ENCODE measurements at regions not wholly inside any gene's neighbourhood (a gene's known extent, or its start where the extent isn't known, plus 50 kb on each side); places are given as distances from the start of the nearest gene placed in this dataset.

DNA sequence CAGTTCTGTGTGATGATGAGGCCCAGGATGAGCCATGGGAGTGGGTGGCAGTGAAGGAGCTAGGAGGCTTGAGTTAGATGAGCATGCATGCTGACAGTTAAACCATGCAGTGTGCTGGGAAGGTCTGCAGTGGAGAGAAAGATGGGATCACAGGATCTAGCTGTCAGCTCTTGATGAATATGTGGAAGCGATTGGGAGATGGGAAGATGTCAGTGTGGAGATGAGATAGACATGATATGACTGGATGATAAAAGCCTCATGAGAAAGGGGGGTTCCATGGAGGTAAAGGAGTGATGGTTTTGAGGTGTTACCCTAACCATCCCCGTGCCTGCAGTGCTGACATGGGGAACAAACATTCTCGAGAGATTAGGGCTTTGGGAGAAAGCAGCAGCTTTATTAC, 165.0 kb upstream of the CTBP2 start:
- TF ChIP-seq CTCF (IDR thresholded peaks at IDR 0.05; ENCODE audit: unreplicated experiment): no peak
- Mint-ChIP-seq H3K27me3 (peaks cover 3% of the 10 kb centered on the region), H3K4me3 (ENCODE audit: low read depth) (no peak overlapping the region), H3K36me3 (ENCODE audit: insufficient read depth) (no peaks in the 10 kb centered on the region), H3K4me1 (ENCODE audit: low read depth) (peaks cover 6% of the 10 kb centered on the region), H3K9me3 (ENCODE audit: low read depth) (peaks cover 19% of the 10 kb centered on the region), H3K27ac (no peak overlapping the region)
- no peak for DNase-seq (ENCODE audit: low spot score, unreplicated experiment)

DNA sequence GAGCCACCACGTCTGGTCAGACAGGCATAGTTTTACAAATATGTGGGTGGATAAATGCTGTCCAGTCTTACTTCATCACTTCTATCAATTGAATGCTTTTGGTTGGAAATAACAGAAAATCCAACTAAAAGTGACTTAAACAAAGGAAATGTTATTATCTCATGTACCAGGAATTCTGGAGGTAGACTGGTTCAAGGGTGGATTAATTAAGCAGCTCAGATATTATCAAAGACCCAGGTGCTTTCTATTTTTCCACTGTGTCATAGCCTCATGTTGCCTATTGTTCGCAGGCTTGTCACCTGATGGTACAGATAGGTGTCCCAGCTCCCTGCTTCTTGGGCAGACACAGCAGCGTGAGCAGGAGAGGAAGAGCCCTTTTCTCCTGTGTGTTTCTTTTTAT, 156.1 kb upstream of the CTBP2 start:
- no peak for DNase-seq (ENCODE audit: low spot score, unreplicated experiment)
- Mint-ChIP-seq H3K4me3 (ENCODE audit: low read depth) (no peak overlapping the region), H3K27me3 (no peaks in the 10 kb centered on the region), H3K36me3 (ENCODE audit: insufficient read depth) (no peaks in the 10 kb centered on the region), H3K27ac (no peak overlapping the region), H3K4me1 (ENCODE audit: low read depth) (peaks cover 3% of the 10 kb centered on the region), H3K9me3 (ENCODE audit: low read depth) (peaks cover 8% of the 10 kb centered on the region)
- no peak for TF ChIP-seq CTCF (IDR thresholded peaks at IDR 0.05; ENCODE audit: unreplicated experiment)

- H3K27me3 Mint-ChIP-seq: peaks cover 5% of the 10 kb centered on the region
- H3K36me3 Mint-ChIP-seq (ENCODE audit: insufficient read depth): no peaks in the 10 kb centered on the region
- H3K9me3 Mint-ChIP-seq (ENCODE audit: low read depth): peaks cover 3% of the 10 kb centered on the region
- H3K4me1 Mint-ChIP-seq (ENCODE audit: low read depth): peaks cover 19% of the 10 kb centered on the region
- DNase-seq (ENCODE audit: low spot score, unreplicated experiment): no peak
- no peak overlapping the region for H3K27ac Mint-ChIP-seq
- H3K4me3 Mint-ChIP-seq (ENCODE audit: low read depth): no peak overlapping the region
- no peak for TF ChIP-seq CTCF (IDR thresholded peaks at IDR 0.05; ENCODE audit: unreplicated experiment)
Measured at GRCh38 chr10:125300937-125301336, 140.6 kb upstream of the CTBP2 start.

DNA sequence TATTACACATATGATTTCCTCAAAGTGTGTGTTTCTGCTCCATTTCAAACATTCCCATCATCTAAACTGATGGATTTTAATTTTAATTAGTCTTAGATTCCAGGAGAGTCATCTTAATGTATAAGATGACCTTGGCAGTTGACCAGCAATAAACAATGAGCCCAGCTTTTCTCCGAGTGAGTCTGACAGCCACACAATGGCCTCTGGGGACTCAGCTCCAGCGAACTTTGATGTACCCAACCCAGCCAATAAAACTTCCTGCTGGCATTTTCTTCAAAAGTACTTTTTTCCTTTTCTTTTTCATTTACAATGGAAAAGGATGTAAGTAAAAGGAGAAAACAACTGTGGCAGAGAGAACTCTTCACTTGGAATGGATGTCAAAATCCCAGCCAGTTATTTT, 139.1 kb upstream of the CTBP2 start:
- Mint-ChIP-seq H3K27me3 (peaks cover 5% of the 10 kb centered on the region), H3K4me1 (ENCODE audit: low read depth) (peaks cover 21% of the 10 kb centered on the region), H3K36me3 (ENCODE audit: insufficient read depth) (no peaks in the 10 kb centered on the region), H3K27ac (no peak overlapping the region), H3K4me3 (ENCODE audit: low read depth) (no peak overlapping the region), H3K9me3 (ENCODE audit: low read depth) (peaks cover 6% of the 10 kb centered on the region)
- DNase-seq (ENCODE audit: low spot score, unreplicated experiment): no peak
- TF ChIP-seq CTCF (IDR thresholded peaks at IDR 0.05; ENCODE audit: unreplicated experiment): no peak

DNA sequence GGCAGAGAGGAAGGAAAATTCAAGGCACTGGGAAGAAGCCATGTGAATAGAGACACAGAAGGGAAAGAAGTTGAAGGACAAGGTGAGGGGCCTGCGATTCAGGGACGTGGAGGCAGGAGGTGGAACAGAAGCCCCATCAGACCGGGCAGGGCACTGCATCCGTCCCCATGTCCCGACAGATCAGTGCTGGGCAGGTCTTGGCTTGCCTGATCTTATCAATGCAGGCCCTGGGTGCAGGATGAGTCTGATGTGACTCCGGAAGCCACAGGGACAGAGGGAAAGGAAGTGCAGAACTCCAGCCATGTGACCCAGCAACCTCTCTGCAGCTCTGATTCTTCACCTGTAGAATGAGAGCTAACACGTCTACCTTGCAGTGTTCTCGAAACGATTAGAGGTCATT, 136.2 kb upstream of the CTBP2 start:
- Mint-ChIP-seq H3K27ac (no peak overlapping the region), H3K4me3 (ENCODE audit: low read depth) (no peak overlapping the region), H3K9me3 (ENCODE audit: low read depth) (peaks cover 7% of the 10 kb centered on the region), H3K4me1 (ENCODE audit: low read depth) (peaks cover 25% of the 10 kb centered on the region), H3K36me3 (ENCODE audit: insufficient read depth) (no peaks in the 10 kb centered on the region), H3K27me3 (peaks cover 5% of the 10 kb centered on the region)
- no peak for TF ChIP-seq CTCF (IDR thresholded peaks at IDR 0.05; ENCODE audit: unreplicated experiment)
- DNase-seq (ENCODE audit: low spot score, unreplicated experiment): no peak

All from progenitor cell of endocrine pancreas (in vitro differentiated cells).